Activated CD4-positive, alpha-beta memory T cell treated with anti-CD3 and anti-CD28 coated beads, Interleukin-2, amount 10 ng/mL, durations not matched to agents 7 days and 5 days (primary cell): ENCODE measurements at regions not wholly inside any gene's neighbourhood (a gene's known extent, or its start where the extent isn't known, plus 50 kb on each side); places are given as distances from the start of the nearest gene placed in this dataset.
"Not testable (repeated sequence)": the region's sequence is repeated elsewhere in the genome, so short reads cannot be mapped to it uniquely, and the experiment has no call there.

Experiments
- CTCF ChIA-PET: fragments of 350-600 bp; sonication (Branson Sonifier 250); formaldehyde crosslinking; loops from one replicate; lab custom pipeline; 2021; ENCODE audit warnings: antibody characterized with exemption, inconsistent platforms; lab: Charles Lee
- POLR2A ChIA-PET: fragments of 350-600 bp; sonication (Branson Sonifier 250); formaldehyde crosslinking; loops from one replicate; lab custom pipeline; 2021; ENCODE audit warnings: antibody characterized with exemption; lab: Charles Lee
- DNase-seq: peaks from one replicate; pipeline ENCODE4 v3.0.0-alpha.2; 2020
- H3K27ac Mint-ChIP-seq: one replicate; pipeline ENCODE4 v1.8.0; 2021; ENCODE audit warnings: mild to moderate bottlenecking, mixed read lengths
- H3K27me3 Mint-ChIP-seq: one replicate; pipeline ENCODE4 v1.8.0; 2021; ENCODE audit warnings: mixed read lengths
- H3K36me3 Mint-ChIP-seq: one replicate; pipeline ENCODE4 v1.8.0; 2021; ENCODE audit warnings: low read depth, mixed read lengths
- H3K4me1 Mint-ChIP-seq: one replicate; pipeline ENCODE4 v1.8.0; 2021; ENCODE audit warnings: mixed read lengths
- H3K4me3 Mint-ChIP-seq: one replicate; pipeline ENCODE4 v1.8.0; 2021; ENCODE audit warnings: mild to moderate bottlenecking, mixed read lengths
- H3K9me3 Mint-ChIP-seq: one replicate; pipeline ENCODE4 v1.8.0; 2021; ENCODE audit warnings: mixed read lengths

- Mint-ChIP-seq H3K27me3 (no peaks in the 10 kb centered on the region), H3K36me3 (no peaks in the 10 kb centered on the region), H3K9me3 (peaks cover 10% of the 10 kb centered on the region), H3K4me3 (no peak overlapping the region), H3K27ac (no peak overlapping the region), H3K4me1 (no peaks in the 10 kb centered on the region)
- CTCF ChIA-PET: no interaction called here
- DNase-seq: no peak
- POLR2A ChIA-PET: no interaction called here
Measured at GRCh38 chr13:54775501-54776191, 1747.0 kb downstream of the OLFM4 start.

- Mint-ChIP-seq H3K27me3 (no peaks in the 10 kb centered on the region), H3K4me1 (no peaks in the 10 kb centered on the region), H3K27ac (no peak overlapping the region), H3K4me3 (no peak overlapping the region), H3K9me3 (peaks cover 2% of the 10 kb centered on the region), H3K36me3 (no peaks in the 10 kb centered on the region)
- POLR2A ChIA-PET: no interaction called here
- no peak for DNase-seq
- CTCF ChIA-PET: no interaction called here
Measured at GRCh38 chr13:54787754-54788153, 1759.1 kb downstream of the OLFM4 start.

- Mint-ChIP-seq H3K4me3 (no peak overlapping the region), H3K4me1 (no peaks in the 10 kb centered on the region), H3K27ac (no peak overlapping the region), H3K36me3 (no peaks in the 10 kb centered on the region), H3K9me3 (peaks cover 8% of the 10 kb centered on the region), H3K27me3 (no peaks in the 10 kb centered on the region)
- ChIA-PET POLR2A (no interaction called here), CTCF (no interaction called here)
- no peak for DNase-seq
Measured at GRCh38 chr13:54799621-54800226, 1771.1 kb downstream of the OLFM4 start.

- peaks cover 8% of the 10 kb centered on the region for H3K9me3 Mint-ChIP-seq
- no peak for DNase-seq
- POLR2A ChIA-PET: no interaction called here
- no peak overlapping the region for H3K4me3 Mint-ChIP-seq
- no peaks in the 10 kb centered on the region for H3K27me3 Mint-ChIP-seq
- H3K27ac Mint-ChIP-seq: no peak overlapping the region
- CTCF ChIA-PET: no interaction called here
- H3K4me1 Mint-ChIP-seq: no peaks in the 10 kb centered on the region
- H3K36me3 Mint-ChIP-seq: no peaks in the 10 kb centered on the region
Measured at GRCh38 chr13:54802226-54802625, 1773.6 kb downstream of the OLFM4 start.

GRCh38 chr13:54805743-54806142 lies 1777.1 kb downstream of the OLFM4 start:
- Mint-ChIP-seq H3K27ac (no peak overlapping the region), H3K36me3 (no peaks in the 10 kb centered on the region), H3K4me1 (no peaks in the 10 kb centered on the region), H3K9me3 (no peaks in the 10 kb centered on the region), H3K4me3 (no peak overlapping the region), H3K27me3 (no peaks in the 10 kb centered on the region)
- POLR2A ChIA-PET: no interaction called here
- DNase-seq: no peak
- CTCF ChIA-PET: no interaction called here

- POLR2A ChIA-PET, H3K36me3 Mint-ChIP-seq, DNase-seq, H3K4me1 Mint-ChIP-seq, H3K27me3 Mint-ChIP-seq, H3K27ac Mint-ChIP-seq, CTCF ChIA-PET, H3K4me3 Mint-ChIP-seq: not testable (repeated sequence)
- peaks cover 18% of the 10 kb centered on the region for H3K9me3 Mint-ChIP-seq
Measured at GRCh38 chr13:54821938-54822470, 1793.4 kb downstream of the OLFM4 start.

- CTCF ChIA-PET, H3K27me3 Mint-ChIP-seq, H3K27ac Mint-ChIP-seq, H3K36me3 Mint-ChIP-seq, POLR2A ChIA-PET, H3K4me1 Mint-ChIP-seq, H3K9me3 Mint-ChIP-seq, H3K4me3 Mint-ChIP-seq, DNase-seq: not testable (repeated sequence)
Measured at GRCh38 chr13:54829391-54830068, 1800.9 kb downstream of the OLFM4 start.

GRCh38 chr13:54836273-54836672 lies 1807.7 kb downstream of the OLFM4 start:
- Mint-ChIP-seq H3K27me3 (no peaks in the 10 kb centered on the region), H3K4me3 (no peak overlapping the region), H3K36me3 (no peaks in the 10 kb centered on the region), H3K4me1 (no peaks in the 10 kb centered on the region), H3K9me3 (no peaks in the 10 kb centered on the region), H3K27ac (no peak overlapping the region)
- no peak for DNase-seq
- CTCF ChIA-PET: no interaction called here
- POLR2A ChIA-PET: no interaction called here

GRCh38 chr13:54841682-54842081 lies 1813.1 kb downstream of the OLFM4 start:
- H3K4me1 Mint-ChIP-seq: no peaks in the 10 kb centered on the region
- H3K27ac Mint-ChIP-seq: no peak overlapping the region
- peaks cover 3% of the 10 kb centered on the region for H3K9me3 Mint-ChIP-seq
- H3K36me3 Mint-ChIP-seq: no peaks in the 10 kb centered on the region
- ChIA-PET POLR2A (no interaction called here), CTCF (no interaction called here)
- no peak overlapping the region for H3K4me3 Mint-ChIP-seq
- H3K27me3 Mint-ChIP-seq: no peaks in the 10 kb centered on the region
- DNase-seq: no peak

GRCh38 chr13:54845351-54845965 lies 1816.8 kb downstream of the OLFM4 start:
- ChIA-PET POLR2A (no interaction called here), CTCF (no interaction called here)
- no peak for DNase-seq
- no peak overlapping the region for H3K4me3 Mint-ChIP-seq
- H3K9me3 Mint-ChIP-seq: peaks cover 3% of the 10 kb centered on the region
- H3K27me3 Mint-ChIP-seq: no peaks in the 10 kb centered on the region
- H3K36me3 Mint-ChIP-seq: no peaks in the 10 kb centered on the region
- H3K27ac Mint-ChIP-seq: no peak overlapping the region
- H3K4me1 Mint-ChIP-seq: no peaks in the 10 kb centered on the region

- no peaks in the 10 kb centered on the region for H3K4me1 Mint-ChIP-seq
- ChIA-PET CTCF (no interaction called here), POLR2A (no interaction called here)
- peaks cover 7% of the 10 kb centered on the region for H3K9me3 Mint-ChIP-seq
- no peak overlapping the region for H3K4me3 Mint-ChIP-seq
- DNase-seq: no peak
- H3K36me3 Mint-ChIP-seq: no peaks in the 10 kb centered on the region
- no peak overlapping the region for H3K27ac Mint-ChIP-seq
- H3K27me3 Mint-ChIP-seq: no peaks in the 10 kb centered on the region
Measured at GRCh38 chr13:54852831-54853230, 1824.2 kb downstream of the OLFM4 start.

GRCh38 chr13:54859827-54860226 lies 1831.2 kb downstream of the OLFM4 start:
- Mint-ChIP-seq H3K27ac (no peak overlapping the region), H3K4me3 (no peak overlapping the region), H3K4me1 (no peaks in the 10 kb centered on the region), H3K9me3 (peaks cover 9% of the 10 kb centered on the region), H3K36me3 (no peaks in the 10 kb centered on the region), H3K27me3 (no peaks in the 10 kb centered on the region)
- ChIA-PET CTCF (no interaction called here), POLR2A (no interaction called here)
- no peak for DNase-seq

GRCh38 chr13:54875111-54875510 lies 1846.5 kb downstream of the OLFM4 start:
- H3K9me3 Mint-ChIP-seq: no peaks in the 10 kb centered on the region
- POLR2A ChIA-PET: no interaction called here
- CTCF ChIA-PET: no interaction called here

More at GRCh38 chr13:54875111-54875510, 1846.5 kb downstream of the OLFM4 start:
- no peaks in the 10 kb centered on the region for H3K4me1 Mint-ChIP-seq
- H3K4me3 Mint-ChIP-seq: no peak overlapping the region
- no peak for DNase-seq
- H3K27me3 Mint-ChIP-seq: no peaks in the 10 kb centered on the region
- H3K27ac Mint-ChIP-seq: no peak overlapping the region
- no peaks in the 10 kb centered on the region for H3K36me3 Mint-ChIP-seq
